GM21515 (cell line): ENCODE measurements at regions not wholly inside any gene's neighbourhood (a gene's known extent, or its start where the extent isn't known, plus 50 kb on each side); places are given as distances from the start of the nearest gene placed in this dataset.

Experiments used
- ATAC-seq: cut with Tn5 transposase; IDR thresholded peaks from one replicate; pipeline ENCODE4 v1.9.1; 2021; ENCODE audit not compliant: unreplicated experiment

DNA sequence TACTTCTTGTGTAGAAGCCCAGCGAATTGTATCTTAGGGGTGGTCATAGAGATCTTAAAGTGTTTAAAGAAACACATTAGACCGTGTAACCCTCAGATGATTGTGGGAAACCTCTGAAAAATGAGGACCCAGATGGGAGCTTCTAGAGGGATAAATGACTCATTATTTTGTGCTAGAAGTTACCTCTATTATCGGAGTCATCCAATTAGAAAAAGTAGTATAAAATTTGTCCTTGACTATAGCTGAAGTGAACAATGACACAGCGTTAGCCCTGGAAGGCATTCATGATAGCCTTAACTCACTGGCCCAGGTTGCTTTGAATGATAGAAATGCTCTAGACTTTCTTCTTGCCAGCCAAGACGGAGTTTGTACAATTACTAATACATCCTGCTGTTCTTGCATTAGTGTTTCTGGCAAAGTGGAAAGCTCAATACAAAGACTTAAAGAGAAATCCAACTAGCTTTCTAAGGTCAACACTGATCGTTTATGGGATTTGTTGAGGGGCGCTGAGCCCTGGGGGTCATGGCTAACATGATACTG, 178.9 kb upstream of the VEGFC start:
- ATAC-seq: no peak

DNA sequence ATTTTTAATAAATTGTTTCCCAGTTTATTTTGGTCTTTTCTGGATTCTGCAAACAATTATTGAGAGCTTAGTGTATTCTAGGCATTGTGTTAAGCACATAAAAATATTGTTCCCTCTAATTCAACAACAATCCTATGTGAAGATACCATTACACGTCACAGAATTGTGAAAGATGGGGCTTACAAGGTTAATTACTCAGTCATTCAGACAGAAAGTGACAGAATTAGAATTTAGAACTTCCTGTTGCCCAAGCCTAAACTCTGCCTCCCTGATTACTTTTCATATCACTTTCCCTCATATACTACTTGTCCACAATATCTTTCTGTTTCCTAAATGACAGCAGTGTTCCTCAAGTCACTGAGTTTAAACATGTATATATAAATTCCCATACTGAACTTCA, 186.7 kb upstream of the VEGFC start:
- ATAC-seq: no peak

DNA sequence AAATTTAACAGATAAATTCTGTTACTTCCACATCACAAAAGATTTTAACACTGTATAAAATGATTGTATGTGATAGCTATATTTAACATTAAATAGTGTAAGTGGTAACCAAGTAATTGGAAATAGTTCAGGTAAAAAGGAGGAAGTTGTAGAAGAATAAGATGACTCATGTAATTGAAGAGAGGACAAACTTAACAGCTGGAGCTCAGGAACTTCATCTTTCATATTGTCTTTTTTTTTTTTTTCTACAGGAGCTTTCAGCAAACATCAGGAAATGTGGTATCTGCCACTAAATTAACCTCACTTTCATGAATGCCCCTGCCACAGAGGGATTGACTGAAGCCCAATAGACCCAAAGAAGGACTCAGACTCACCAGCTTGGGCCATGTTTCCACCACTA, 188.4 kb upstream of the VEGFC start:
- no peak for ATAC-seq

DNA sequence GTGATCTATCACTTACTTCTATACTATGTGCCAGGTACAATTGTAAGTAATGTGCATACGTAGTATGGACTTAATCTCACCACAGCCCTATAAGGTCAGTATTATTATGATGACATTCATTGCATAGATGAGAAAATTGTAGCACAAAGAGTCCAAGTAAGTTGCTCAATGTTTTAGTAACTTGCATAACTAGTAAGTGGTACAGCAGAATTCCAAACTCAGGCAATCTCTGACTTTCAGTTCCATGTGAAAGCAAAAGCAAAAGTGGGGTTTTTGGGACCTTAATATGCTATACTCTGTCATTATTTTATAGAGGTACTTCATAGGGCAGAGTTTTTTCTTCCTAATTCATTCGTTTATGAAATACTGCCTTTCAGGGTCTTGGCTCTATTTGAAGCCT, 188.8 kb upstream of the VEGFC start:
- ATAC-seq: no peak

DNA sequence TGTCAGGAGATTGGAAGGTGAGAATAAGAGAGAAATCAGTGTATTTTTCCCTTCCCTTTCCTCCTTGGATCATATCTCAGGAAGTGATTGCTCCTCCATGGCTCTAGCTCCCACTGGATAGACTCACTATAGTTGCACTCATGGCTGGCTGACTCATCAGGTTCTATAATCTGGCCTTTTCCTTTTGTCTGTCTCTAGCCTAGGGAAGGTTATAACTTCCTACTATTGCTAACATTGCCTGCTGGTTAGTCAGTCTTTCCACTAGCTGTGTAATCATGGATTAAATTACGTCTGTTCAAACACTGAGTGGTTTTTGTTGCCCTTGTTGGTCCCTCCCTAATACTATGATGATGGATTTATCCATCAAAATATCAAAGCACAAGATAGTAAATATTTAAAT, 195.5 kb upstream of the VEGFC start:
- ATAC-seq: no peak

DNA sequence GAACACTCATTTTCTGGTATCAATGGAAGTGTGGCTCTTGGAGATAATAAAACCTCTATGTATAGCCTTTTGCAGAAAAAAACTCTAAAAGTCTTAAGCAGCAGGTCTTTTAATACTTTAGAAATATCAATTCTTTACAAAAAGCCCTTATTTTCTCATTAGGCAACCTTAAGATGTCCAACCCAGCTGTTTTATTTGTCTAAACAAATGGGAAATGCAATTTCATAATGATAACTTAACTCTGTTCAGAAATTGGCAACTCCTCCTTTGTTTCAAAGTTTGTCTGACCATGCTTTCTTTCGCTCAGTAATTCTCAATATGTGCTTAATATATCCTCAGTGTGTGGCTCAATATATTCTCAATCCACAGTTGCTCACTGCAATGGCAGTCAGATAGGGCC, 196.5 kb upstream of the VEGFC start:
- no peak for ATAC-seq

DNA sequence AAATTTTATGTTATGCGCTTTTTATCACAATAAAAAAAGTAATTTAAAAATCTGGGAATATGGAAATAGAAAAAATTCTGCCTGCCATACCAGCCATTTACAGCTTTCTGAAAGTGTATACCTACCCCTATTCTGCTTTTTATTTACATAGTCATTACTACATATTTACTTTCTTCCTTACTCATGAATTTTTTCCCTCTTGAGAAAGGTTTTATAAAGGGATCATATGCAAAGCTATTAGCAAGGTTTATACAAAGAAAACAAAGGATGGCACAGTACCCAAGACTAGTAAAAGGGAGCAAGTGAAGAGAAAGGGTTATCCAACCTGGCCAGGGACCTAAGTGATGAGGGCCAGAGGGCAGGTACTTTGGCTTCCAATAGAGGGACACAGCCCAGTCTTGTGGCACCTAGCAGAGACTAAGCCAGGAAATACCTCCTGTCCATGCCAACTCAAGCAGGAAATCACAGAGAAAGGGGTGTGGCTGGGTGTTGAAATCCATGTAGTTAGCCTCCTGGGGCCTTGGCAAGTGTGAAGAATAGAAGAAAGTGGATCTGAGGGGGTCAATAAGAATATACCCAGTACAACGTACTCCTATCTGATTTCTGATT, 207.3 kb upstream of the VEGFC start:
- no peak for ATAC-seq

DNA sequence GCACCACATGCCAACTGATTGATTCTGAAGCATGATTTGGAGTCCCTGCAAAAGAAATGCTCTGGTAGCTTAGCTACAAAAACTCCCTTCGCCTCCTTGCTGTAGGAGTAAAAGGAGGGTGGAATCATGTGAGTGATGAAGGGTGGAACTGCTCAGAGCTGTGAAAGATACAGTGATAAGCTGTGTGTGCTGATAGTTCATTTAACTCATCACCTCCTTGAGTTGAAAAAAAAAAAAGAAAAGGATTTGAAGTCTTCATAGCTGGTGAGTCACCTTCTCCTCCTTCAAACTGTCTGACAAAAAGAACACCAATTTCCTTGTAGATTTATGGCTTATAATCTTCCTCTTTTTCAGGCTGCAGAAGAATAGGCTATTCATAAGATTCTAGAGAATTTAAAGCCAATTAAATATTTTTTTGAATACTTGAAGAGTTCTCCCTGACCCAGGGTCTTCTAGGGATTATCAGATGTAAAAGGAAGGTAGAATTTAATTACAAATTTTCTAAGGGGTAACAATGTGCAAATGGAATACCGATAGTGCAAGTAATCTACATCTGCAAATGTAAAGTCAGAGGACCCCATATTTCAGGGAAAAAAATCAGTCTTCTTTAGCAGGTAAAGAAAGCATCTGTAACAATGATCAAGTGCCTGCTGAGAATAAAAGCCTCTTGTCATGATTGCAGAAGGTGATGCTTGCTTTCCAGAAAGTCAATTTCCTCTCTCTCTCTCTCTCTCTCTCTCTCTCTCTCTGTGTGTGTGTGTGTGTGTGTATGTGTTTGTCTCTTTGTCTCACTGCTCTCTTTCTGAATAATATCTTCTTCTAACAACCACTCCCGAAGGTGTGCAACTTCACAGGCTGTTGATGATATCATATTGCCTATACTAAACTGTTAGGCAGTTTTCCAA, 208.8 kb upstream of the VEGFC start:
- ATAC-seq: no peak

DNA sequence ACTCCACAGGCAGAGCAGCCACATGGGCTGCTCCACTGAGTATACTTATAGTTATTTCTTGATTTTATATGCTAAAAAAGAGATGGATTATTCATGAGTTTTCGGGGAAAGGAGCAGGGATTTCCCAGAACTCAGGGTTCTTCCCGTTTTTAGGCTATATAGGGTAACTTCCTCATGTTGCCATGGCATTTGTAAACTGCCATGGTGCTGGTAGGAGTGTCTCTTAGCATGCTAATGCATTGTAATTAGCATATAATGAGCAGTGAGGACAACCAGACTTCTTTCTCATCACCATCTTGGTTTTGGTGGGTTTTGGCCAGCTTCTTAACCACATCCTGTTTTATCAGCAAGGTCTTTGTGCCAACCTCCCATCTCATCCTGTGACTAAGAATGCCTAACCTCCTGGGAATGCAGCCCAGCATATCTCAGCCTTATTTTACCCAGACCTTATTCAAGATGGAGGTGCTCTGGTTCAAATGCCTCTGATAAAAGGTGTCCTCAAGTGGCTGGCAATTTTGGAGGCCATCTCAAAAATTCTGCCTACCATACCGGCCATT, 213.0 kb upstream of the VEGFC start:
- no peak for ATAC-seq

DNA sequence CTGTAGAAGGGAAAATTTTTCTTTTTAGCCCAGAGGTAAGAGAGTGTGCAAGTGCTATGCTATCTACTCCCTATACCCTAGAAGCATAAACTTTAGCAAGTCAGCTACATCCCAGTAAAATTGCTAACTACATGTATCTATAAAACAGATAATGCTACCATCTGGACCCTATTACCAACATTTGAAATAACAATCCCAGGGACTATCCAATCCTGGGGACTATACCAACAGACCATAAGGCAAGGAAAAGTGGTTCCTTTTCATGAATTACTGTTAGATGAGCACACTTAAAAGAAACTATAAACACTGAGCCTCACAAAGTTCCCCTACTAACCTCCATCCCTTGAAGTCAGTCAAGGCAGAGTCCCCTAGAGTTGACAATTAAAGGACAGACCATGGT, 213.6 kb upstream of the VEGFC start:
- ATAC-seq: no peak

DNA sequence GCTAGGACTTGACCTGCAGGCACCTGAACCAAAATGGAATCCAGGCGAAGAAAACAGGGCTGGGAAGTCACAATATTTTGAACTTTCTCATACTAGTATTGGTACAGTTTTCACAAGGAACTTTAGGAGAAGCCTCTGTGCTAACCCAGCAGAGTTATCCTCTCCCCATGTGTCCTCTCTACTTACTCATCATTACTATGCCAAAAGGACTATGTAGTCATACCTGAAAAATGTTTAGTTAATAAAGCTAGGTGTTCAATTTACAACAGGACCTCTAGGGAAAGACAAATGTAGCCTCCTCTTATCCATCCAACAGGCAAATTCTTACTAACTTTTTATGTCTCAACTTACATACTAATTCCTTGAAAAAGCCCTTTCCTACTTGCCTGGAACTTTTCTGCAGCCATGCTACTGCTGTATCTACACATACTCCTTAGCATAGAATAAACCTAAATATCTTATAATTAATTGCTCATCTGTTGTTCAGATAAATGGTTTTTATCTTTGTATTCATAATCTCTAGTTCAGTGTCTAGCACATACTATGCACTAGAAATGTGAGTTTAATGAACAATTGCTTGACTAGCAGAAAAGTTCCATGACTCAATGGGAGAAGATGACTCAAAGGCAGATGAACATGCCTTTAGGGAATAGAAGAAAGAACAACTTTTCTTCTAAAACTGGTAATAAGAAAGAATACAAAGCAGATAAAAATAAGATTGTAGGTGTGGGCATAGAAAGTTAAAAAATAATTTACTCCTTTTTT, 215.5 kb upstream of the VEGFC start:
- no peak for ATAC-seq

DNA sequence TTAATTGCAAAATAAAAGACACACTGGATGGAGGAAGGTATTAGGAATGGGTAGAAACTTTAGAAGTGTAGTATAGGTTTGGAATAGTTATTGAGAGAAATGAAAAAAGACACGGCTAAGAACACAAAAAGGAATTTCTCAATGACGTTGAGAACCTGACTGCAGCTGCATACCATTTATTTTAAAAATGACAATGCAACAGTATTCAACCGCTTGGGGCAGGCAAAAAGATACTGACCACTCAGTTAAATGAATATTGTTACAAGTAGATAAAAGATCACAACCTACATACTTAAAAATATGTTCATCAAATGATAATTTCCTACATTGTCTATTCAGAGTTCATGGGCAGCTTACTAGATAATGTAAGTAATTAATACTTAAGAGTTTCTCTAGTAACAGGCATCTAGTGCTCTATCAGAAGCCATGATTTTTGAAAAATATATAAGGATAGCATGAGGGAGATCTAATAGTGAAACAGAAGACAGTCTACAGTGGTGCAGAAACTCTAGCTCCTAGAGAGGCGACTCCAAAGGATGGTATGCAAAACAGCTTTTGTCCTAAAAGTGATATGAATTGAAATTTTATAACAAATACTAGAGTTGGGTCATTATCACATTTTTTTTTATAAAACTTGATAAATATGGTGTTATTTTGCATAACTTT, 216.2 kb upstream of the VEGFC start:
- no peak for ATAC-seq

DNA sequence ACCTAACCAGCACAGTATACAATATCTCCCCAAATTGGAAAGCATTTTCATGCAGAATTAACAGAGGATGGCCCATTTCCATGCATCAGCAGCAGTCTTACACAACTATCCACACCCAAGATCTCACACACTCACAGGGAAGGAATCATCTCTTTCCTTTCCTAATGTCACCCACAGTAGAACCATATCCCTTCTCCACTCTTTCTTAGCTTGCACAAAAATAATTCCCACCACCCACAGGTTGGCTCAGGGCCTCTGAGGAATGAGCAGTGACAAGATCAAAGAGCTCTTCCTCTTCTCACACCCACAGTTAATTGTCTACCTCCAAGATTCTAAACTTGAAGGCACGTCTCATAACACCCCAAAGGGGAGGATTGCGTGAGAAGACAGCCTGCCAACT, 217.7 kb upstream of the VEGFC start:
- no peak for ATAC-seq

DNA sequence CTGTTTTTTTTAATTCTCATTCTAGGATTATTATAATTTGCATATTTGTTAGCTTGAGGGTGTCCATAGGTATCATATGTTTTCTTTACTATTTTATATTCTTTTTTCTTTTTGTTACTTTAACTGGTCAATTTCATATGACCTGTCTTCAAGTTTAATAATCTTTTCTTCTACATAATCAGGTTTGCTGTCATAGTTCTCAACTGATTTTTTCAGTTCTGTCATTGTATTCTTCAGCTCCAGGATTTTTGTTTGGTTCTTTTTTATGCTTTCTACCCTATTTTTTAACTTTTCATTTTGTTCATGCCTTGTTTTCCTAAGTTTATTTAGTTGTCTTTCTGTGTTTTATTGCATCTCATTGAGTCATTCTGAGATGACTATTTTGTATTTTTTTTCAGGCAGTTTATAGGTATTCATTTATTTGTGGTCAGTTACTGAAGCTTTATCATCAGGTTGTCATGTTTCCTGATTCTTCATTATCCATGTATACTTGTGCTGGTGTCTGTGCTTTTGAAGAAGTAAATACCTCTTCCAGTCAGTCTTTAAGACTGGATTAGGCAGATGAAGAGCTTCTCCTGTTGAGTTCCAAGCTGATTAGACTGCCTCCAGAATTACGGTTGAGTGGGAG, 220.3 kb upstream of the VEGFC start:
- ATAC-seq: no peak

DNA sequence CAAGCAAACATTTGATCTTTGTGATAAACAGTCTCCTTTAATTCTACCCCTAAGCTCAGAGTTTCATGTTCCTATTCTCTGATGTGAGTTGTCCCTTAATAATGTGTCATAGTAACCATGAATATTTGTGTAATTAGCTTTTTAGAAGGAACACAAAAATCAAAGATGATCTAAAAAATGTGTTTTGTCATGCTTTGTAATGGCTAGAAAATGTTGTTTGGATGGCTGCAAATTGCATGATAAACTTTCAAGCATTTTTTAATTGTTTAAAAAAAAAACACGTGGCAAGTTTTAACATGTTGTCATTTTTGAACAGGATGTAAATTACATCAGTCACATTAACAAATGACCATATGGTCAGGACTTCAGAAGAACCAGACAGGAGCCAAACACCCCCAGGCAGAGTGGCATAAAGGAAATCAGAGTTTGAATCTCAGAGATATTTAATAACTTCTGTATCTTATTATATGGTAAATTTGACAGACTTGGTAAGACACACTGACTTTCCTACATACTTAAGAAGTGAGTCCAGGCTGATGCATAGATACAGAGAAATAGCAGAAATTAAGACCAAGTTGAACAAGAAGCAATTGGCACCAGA, 223.9 kb upstream of the VEGFC start:
- no peak for ATAC-seq

DNA sequence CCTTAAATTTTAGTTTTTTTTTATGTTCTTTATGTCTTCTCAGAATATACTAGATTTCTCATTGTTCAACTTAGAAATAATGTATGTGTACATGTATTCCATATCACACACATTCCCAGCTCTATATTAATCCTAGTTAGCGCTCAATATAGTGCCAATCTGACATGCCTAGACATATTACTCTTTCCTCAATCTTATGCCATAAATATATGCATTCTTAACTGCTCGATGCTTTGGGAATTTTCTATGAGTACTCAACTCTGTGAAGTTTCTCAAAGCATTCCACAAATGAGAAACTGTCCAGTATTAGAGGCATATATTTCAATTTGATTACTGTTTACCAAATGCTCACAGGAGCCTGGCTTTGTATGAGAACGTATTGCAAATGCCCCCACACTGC, 231.2 kb upstream of the VEGFC start:
- ATAC-seq: no peak

DNA sequence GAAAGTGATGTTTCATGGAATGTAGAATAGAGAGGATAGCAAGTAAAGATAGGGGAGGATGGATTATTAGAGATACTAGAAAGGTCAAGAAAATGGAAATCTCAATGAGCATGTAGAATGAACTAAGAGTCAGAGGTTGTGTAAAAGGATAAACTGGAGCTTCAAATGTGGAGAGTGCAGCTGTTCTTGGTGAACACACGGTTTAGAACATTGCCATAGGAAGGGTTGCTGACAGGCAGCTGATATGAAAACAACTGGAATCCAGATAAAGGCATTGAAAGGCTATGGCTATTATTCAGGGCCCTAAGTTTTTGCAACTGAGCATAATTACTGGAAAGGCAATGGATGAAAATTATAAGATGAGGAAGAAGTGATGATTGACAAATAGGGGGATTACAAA, 239.6 kb upstream of the VEGFC start:
- ATAC-seq: no peak

DNA sequence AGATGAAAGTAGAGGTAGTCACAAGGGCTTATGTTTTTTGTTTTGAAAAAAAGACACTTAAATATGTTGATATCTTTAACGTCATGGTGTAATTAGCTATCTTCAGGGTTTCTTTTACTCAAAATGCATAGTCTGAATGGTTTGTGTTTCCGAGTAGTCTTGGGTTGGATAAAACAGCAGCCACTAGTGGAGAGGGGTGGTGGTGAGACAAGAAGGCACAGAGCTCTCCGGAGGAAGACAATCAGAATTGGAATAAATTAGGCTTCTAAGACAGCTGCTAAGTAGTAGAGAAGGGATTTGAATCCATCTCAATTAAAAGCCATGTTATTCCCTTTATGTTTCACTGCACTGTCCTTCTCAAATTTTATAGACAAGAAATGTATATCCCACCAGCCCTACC, 240.4 kb upstream of the VEGFC start:
- ATAC-seq: no peak

DNA sequence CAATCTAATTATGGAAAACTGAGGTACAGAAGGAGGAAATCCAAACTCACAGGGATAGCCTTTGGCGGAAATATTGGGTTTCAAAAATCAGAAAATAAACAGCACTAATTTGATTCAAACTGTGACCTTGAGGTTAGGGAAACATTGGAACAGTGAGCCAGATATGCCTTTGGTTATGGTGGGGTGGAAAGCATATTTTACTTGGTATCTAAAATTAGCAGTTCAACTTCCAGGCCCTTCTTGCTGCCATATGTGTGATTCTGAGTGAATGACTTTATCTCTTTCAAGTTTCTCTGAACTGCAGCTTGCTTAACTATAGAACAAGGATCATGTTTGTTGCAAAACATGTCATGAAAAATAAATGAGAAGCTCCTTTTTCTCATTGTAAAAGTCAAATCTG, 240.9 kb upstream of the VEGFC start:
- ATAC-seq: no peak

DNA sequence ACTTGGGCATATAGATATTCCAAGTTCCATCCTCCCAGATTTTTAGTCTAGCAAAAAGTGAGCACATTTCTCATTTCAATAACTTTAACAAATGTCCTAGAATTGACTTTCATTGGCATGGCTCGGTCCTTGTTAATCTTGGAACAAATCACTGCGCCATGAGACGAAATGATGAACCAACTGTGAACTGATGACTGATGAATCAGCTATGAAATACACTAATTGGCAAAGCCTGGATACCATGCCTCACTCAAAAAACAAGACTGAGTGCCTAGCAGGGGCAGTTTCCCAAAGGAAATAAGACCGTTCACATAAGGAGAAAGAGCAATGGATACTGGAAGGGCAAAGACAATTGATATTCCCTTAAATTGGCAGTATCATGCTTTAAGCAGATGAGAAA, 248.6 kb upstream of the VEGFC start:
- ATAC-seq: no peak
